Stimulated activated naive CD8-positive, alpha-beta T cell treated with anti-CD3 and anti-CD28 coated beads, Interleukin-15, Interleukin-2, amounts not matched to agents 100 U/mL and 50 U/mL, for 24 hours (primary cell): ENCODE measurements at regions not wholly inside any gene's neighbourhood (a gene's known extent, or its start where the extent isn't known, plus 50 kb on each side); places are given as distances from the start of the nearest gene placed in this dataset.

Experiments used
- ATAC-seq: fragments of 150-1000 bp; cut with Tn5 transposase; one replicate; pipeline ENCODE4 v1.10.0; 2021
- DNase-seq: peaks from one replicate; pipeline ENCODE4 v3.0.0; 2021

DNA sequence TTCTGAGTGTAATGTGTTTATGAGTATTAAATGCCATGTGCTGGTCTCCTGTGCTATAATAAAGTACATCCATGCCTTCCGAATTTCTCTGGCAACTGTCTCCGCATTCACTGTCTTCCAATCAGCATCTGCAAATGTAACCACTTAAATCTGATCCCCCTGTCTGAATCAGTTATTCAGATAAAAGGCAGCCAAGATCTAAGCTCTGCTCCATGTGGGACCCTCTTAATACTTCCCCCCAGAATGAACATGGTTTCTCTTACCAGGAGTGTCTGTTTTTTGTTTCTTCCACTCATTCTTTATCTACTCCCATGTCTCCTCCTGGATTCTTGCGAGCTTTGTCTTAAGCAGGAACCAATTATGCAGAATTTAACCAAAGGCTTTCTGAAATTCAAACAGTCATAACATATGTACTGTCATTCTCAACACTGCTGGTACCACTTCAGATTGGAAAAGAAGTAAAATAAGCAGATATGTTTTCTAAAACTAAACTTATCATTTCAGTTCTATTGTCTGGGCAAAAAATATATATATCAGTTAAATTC is 996.7 kb upstream of the FLRT2 start:
- no peak for DNase-seq
- no peak for ATAC-seq

DNA sequence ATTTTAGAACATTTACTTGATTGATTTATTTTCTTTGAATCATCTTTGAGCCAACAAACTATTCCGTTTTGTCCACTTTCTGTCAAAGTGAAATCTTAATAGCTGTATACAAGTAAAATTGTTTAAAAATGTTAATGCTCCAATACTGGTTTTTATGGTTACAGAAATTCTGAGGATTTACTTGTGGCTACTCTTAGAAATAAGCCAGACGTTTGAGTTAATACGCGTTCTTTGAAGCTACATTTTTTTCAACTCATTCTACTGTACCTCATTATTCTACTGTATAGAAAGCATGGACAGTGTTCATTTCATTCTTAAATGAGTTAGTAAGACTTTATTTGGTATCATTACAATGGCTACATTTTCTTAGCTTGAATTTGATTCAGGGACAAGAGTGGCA is 996.2 kb upstream of the FLRT2 start:
- DNase-seq: no peak
- ATAC-seq: no peak

DNA sequence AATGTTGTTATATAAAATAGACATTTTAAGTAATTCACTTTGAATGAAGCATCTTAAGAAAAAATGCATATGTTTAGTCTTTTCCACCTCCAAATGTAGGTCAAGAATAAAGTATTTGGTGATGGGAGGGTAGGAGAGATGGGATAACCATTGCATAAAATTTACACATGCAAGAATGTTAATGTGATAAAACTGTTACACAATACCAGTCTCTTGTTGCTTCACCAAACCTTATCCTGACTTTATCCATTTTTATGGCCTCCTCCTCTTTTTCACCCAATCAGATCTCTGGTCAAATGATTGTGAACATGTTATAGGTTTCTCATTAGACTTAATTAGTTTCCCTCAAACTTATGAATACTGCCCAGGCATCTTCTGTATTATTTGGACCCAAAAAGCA is 994.5 kb upstream of the FLRT2 start:
- DNase-seq (no peak), ATAC-seq (no peak)

DNA sequence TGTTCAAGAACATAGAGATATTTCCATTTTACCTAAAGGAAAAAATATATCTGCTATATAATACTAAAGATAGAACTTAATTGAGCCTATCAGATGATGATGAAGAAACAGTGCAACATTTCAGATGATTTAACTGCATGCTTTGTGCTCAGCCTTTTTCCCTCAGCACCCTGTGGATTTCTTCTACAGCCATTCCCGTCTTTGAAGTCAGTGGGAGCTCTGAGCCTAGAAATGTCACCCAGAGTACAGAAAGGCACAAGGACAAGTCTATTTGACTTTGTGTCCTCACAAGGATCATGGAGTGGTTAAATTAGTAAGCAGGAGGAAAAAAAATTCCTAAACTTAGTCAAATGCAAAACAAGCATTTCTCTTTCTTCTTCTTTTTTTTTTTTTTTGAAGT is 994.0 kb upstream of the FLRT2 start:
- DNase-seq: no peak
- ATAC-seq: no peak

GRCh38 chr14:84541018-84541417 is 988.9 kb upstream of the FLRT2 start:
- no peak for ATAC-seq
- no peak for DNase-seq

DNA sequence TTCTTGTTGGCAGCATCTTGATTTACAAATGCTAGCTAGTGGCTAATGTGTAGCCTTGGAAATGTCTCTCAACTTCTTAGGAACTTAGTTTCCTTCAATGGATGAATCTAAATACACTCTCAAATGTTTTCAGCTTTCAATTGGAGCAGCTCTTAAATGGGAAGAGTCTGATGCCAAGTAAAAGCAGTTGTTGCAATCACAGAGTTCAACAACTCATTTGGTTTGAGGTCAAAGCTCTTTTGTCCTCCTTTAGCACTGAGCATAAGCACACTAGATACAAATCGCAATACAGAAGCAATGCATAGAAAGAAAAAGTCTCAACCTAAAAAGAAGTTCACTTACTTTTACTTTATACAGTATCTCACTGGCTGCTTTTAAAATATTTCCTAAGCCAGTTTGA is 986.1 kb upstream of the FLRT2 start:
- DNase-seq (no peak), ATAC-seq (no peak)

GRCh38 chr14:84544486-84545131 is 985.3 kb upstream of the FLRT2 start:
- DNase-seq: no peak
- ATAC-seq: no peak

DNA sequence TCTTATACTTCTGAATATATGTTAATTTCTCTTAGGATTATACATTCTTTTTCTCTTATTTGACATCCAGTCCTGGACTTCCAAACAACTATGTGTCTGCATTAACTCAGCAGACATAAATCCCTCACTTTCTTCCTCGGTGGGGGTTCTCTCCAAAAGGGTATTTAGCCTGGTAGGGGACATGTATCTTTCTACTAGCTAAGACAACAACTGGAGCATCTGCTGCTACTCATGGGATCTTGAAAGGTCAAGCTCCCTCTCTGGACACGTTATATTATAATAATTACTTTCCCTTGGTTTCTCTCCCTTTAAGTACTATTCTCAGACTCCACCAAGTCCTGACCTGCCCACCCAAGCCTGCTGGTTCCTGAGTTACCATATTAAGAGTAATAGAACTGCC is 983.7 kb upstream of the FLRT2 start:
- DNase-seq (no peak), ATAC-seq (no peak)

- DNase-seq (no peak), ATAC-seq (no peak)
Observed at GRCh38 chr14:84554136-84554535, 975.8 kb upstream of the FLRT2 start.

DNA sequence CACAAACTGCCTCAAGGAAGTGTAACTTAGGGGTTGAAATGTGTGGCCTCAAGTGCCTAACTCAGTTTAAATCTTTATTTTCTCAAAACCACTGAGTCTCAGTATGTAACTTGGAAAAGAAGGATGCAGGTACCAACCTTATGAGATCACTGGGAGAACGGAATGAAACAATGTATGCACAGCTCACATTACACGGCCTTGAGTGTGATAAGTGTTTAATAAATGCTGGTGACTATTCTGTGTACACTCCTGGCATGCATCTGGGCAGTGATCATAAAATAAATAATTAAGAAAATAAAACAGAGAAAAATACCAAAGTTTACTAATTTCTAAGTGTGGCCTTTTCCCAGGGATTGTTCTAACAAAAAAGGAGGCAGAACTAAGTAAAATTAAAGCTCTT is 974.5 kb upstream of the FLRT2 start:
- no peak for ATAC-seq

DNA sequence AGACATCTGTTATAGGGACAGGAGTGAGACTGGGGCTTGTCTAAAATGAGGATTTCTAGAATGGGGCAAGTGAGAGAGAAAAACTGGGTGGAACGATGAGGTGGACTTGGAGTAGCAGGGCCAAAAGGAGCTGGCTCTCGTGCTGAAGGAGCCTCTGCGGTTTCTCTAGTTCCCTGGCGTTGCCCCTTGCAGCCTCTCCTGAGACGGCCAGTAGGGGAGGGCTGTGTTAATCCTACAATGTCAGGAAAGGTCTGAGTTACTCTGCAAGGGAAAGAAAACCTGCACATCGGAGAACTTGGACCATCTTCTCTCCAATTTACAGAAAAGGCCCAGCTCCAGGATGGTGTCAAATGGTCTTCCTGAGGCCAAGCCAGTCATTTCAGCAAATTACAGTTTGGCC is 963.8 kb upstream of the FLRT2 start:
- ATAC-seq: no peak
- DNase-seq: no peak

More for the DNA sequence above, 974.5 kb upstream of the FLRT2 start:
- no peak for DNase-seq

DNA sequence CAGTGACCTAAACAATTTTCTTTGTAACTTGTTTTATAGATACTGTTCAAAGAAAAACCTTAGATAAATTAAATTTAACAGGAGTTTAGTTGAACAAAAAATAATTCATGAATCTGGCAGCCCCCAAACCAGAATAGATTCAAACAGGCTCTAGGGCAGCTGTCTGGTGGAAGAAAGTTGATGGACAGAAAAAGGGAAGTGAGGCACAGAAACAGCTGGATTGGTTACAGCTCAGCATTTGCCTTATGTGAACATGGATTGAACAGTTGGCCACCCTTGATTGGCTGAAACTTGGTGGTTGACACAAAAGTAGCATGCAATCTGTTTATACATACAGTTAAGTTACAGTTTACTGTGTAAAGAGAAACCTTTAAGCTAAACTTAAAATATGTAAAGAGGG is 954.3 kb upstream of the FLRT2 start:
- ATAC-seq (no peak), DNase-seq (no peak)

- DNase-seq: no peak
- ATAC-seq: no peak
Observed at GRCh38 chr14:84579292-84579691, 950.7 kb upstream of the FLRT2 start.

DNA sequence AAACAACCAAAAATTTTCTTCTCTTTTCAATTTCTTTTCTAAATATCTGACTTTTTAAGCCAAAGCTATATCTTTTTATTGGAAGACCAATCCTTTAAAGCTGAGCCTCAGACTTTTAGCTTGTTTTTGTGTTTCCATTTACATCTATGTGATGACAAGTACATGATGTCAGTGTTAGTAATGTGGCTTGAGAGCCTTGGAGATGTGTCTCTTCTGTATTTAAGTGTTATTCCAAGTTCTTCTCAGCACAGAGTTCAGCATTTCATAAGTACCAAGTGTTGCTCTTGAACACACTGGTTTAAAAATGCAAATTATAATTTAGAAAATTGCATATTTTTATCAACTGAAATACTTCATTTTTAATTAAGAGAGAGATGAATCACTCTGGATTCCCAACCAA is 948.9 kb upstream of the FLRT2 start:
- ATAC-seq (no peak), DNase-seq (no peak)

- DNase-seq (no peak), ATAC-seq (no peak)
Observed at GRCh38 chr14:84584511-84584910, 945.4 kb upstream of the FLRT2 start.

- no peak for DNase-seq
- ATAC-seq: no peak
Observed at GRCh38 chr14:84591827-84592445, 938.0 kb upstream of the FLRT2 start.

DNA sequence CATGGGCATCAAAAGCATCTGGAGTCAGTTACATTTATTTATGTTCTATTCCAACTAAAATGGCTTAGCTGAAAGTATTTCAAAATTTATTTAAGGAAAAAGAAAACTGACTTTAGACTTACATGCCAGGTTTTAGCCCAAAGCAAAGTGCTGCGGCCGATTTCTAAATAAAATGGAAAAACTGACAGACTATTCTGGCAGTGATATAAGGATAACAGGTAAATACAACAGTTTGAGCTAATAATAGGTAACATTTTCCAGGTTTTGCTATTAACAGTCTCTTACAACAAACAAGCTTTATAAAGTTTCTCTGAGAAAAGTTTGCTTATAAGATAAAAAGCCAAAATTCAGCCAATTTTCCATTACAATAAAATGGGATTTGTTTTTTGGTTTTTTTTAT is 937.2 kb upstream of the FLRT2 start:
- no peak for ATAC-seq
- no peak for DNase-seq

DNA sequence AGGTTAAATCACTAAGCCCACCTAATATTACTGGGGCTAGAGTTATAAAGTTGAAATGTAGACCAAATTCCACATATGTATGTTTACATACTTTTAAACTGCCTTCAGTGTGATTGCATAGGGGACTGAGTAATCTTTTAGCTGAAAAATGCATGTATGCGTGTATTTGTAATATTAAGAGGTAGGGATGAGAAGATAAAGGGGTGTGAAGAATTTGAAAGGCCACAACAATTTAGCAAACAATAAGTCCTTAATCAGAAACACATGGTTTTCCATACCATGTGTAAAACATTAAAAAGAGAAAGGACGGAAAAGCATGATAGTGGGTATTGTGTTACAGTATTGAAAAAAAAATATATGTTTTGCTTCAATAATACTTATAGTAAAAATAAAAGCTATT is 919.9 kb upstream of the FLRT2 start:
- DNase-seq (no peak), ATAC-seq (no peak)

GRCh38 chr14:84622357-84622756 is 907.6 kb upstream of the FLRT2 start:
- DNase-seq: no peak
- no peak for ATAC-seq

GRCh38 chr14:84643446-84643845 is 886.5 kb upstream of the FLRT2 start:
- DNase-seq (no peak), ATAC-seq (no peak)

DNA sequence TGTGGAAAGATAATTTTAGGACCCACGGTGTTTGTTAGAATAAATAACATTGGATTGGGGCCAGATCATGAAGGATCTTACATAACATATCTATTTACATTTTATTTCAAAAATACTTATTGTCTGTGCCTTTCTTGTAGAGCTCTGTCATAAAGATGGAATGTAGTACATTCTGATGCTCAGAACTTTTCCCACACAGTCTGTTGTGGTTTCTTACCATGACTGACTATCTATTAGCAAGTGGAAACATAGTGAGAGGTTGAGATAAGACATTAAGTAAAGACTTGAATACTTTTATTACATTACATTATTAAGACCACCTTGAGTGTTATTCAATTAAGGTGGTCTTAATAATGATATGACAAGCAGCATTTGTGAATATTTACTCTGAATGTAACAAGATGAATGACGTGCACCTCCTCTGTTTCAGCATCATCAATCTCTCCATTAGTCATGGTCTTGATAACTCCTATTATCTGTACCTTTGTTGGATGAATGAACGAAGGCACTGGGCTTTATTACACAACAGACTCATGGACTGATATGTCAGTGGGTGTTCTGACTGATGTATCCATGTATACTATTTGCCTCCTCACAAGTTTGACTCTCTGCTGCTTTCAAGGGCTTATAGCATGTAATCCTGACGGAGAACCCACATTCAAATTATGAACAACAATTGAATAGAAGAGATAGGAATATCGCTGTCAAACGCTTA is 883.0 kb upstream of the FLRT2 start:
- ATAC-seq (no peak), DNase-seq (no peak)

- DNase-seq (no peak), ATAC-seq (no peak)
Observed at GRCh38 chr14:84655014-84655413, 874.9 kb upstream of the FLRT2 start.

- ATAC-seq (no peak), DNase-seq (no peak)
Observed at GRCh38 chr14:84657911-84658310, 872.0 kb upstream of the FLRT2 start.

- ATAC-seq (no peak), DNase-seq (no peak)
Observed at GRCh38 chr14:84670796-84671195, 859.1 kb upstream of the FLRT2 start.
